HG02759 (cell line): ENCODE measurements at regions not wholly inside any gene's neighbourhood (a gene's known extent, or its start where the extent isn't known, plus 50 kb on each side); places are given as distances from the start of the nearest gene placed in this dataset.

Experiments
- ATAC-seq: cut with Tn5 transposase; IDR thresholded peaks from one replicate; pipeline ENCODE4 v1.9.1; 2021; ENCODE audit warnings: mild to moderate bottlenecking, moderate library complexity; ENCODE audit not compliant: unreplicated experiment

GRCh38 chr11:28849053-28849452 lies 740.9 kb downstream of the METTL15 start:
- no peak for ATAC-seq

GRCh38 chr11:28842716-28843115 lies 734.5 kb downstream of the METTL15 start:
- no peak for ATAC-seq

GRCh38 chr11:28838741-28839140 lies 730.6 kb downstream of the METTL15 start:
- ATAC-seq: no peak

GRCh38 chr11:28837599-28837998 lies 729.4 kb downstream of the METTL15 start:
- no peak for ATAC-seq

GRCh38 chr11:28836285-28837081 lies 728.3 kb downstream of the METTL15 start:
- no peak for ATAC-seq

- no peak for ATAC-seq
Observed at GRCh38 chr11:28835790-28836189, 727.6 kb downstream of the METTL15 start.

- ATAC-seq: no peak
Observed at GRCh38 chr11:28835317-28835716, 727.1 kb downstream of the METTL15 start.

GRCh38 chr11:28834877-28835276 lies 726.7 kb downstream of the METTL15 start:
- no peak for ATAC-seq

- no peak for ATAC-seq
Observed at GRCh38 chr11:28833670-28834069, 725.5 kb downstream of the METTL15 start.

- no peak for ATAC-seq
Observed at GRCh38 chr11:28833169-28833568, 725.0 kb downstream of the METTL15 start.

- no peak for ATAC-seq
Observed at GRCh38 chr11:28826807-28827206, 718.6 kb downstream of the METTL15 start.

GRCh38 chr11:28822576-28822975 lies 714.4 kb downstream of the METTL15 start:
- no peak for ATAC-seq

- ATAC-seq: no peak
Observed at GRCh38 chr11:28820296-28820989, 712.3 kb downstream of the METTL15 start.

GRCh38 chr11:28819741-28820140 lies 711.6 kb downstream of the METTL15 start:
- ATAC-seq: no peak

GRCh38 chr11:28815110-28815509 lies 706.9 kb downstream of the METTL15 start:
- ATAC-seq: no peak

- ATAC-seq: no peak
Observed at GRCh38 chr11:28808771-28809170, 700.6 kb downstream of the METTL15 start.

GRCh38 chr11:28799316-28799715 lies 691.1 kb downstream of the METTL15 start:
- ATAC-seq: no peak

GRCh38 chr11:28798286-28798685 lies 690.1 kb downstream of the METTL15 start:
- no peak for ATAC-seq

- ATAC-seq: no peak
Observed at GRCh38 chr11:28797536-28797935, 689.3 kb downstream of the METTL15 start.

- ATAC-seq: no peak
Observed at GRCh38 chr11:28794405-28794804, 686.2 kb downstream of the METTL15 start.

GRCh38 chr11:28793282-28793738 lies 685.1 kb downstream of the METTL15 start:
- ATAC-seq: no peak

GRCh38 chr11:28792856-28793255 lies 684.7 kb downstream of the METTL15 start:
- no peak for ATAC-seq
